ENCODE measurements at regions not wholly inside any gene's neighbourhood (a gene's known extent, or its start where the extent isn't known, plus 50 kb on each side); places are given as distances from the start of the nearest gene placed in this dataset.

GRCh38 chr3:117722856-117723255, 1013.3 kb downstream of the TUSC7 start (continued):
- TF ChIP-seq SIN3A (conservative IDR thresholded peaks at IDR 0.05 in 1 of 2, IDR thresholded peaks at IDR 0.05 in 1 of 2; ENCODE audit: low read depth in 1 of 2, low read length in 2 of 2), result no peak
- TF ChIP-seq, protein P1, sequence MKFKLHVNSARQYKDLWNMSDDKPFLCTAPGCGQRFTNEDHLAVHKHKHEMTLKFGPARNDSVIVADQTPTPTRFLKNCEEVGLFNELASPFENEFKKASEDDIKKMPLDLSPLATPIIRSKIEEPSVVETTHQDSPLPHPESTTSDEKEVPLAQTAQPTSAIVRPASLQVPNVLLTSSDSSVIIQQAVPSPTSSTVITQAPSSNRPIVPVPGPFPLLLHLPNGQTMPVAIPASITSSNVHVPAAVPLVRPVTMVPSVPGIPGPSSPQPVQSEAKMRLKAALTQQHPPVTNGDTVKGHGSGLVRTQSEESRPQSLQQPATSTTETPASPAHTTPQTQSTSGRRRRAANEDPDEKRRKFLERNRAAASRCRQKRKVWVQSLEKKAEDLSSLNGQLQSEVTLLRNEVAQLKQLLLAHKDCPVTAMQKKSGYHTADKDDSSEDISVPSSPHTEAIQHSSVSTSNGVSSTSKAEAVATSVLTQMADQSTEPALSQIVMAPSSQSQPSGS (IDR thresholded peaks at IDR 0.05; ENCODE audit: low read length), result no peak
